Right lobe of liver (tissue), 4 donors: ENCODE measurements at regions not wholly inside any gene's neighbourhood (a gene's known extent, or its start where the extent isn't known, plus 50 kb on each side); places are given as distances from the start of the nearest gene placed in this dataset.

Experiments used
- CTCF ChIP-seq, 4 donors: fragments of 200-600 bp in 3 of 4; fragments of 450-650 bp in 1 of 4; IDR thresholded peaks; one replicate each; pipeline versions ENCODE4 v1.5.1 to v1.8.0; 2016 to 2022; ENCODE audit warnings: antibody characterized with exemption in 4 of 4, mild to moderate bottlenecking in 2 of 4
- POLR2A ChIP-seq: fragments of 450-650 bp; IDR thresholded peaks from one replicate; pipeline ENCODE4 v1.6.1; 2017; ENCODE audit warnings: antibody characterized with exemption, mild to moderate bottlenecking
- donor health status: DM: no; HTN: no; CAD: no.
- donor health status: DM: no; HTN: no; CAD: no.
- donor health status: DM: no; HTN: yes; CAD: no.

GRCh38 chr6:126112171-126112632, 125.9 kb downstream of the TRMT11 start:
- TF ChIP-seq CTCF (IDR thresholded peaks at IDR 0.05) (no peak), POLR2A (no peak)
